Mammary epithelial cell (primary cell): ENCODE measurements at regions not wholly inside any gene's neighbourhood (a gene's known extent, or its start where the extent isn't known, plus 50 kb on each side); places are given as distances from the start of the nearest gene placed in this dataset.

Experiments
- CTCF ChIP-seq, 2 donors: IDR thresholded peaks in 1 of 2; conservative IDR thresholded peaks in 1 of 2; 2 replicates each; pipeline ENCODE4 v1.5.1; 2011 to 2012; ENCODE audit warnings: inconsistent platforms in 2 of 2, low read length in 2 of 2, mild to moderate bottlenecking in 2 of 2, control low read depth in 1 of 2, low read depth in 1 of 2; ENCODE audit not compliant: insufficient read depth in 1 of 2; ENCODE audit errors: extremely low read depth in 1 of 2
- EZH2 ChIP-seq: IDR thresholded peaks from 2 replicates; pipeline ENCODE4 v1.6.1; 2012; ENCODE audit warnings: low read length, inconsistent platforms, borderline replicate concordance

GRCh38 chr2:239704737-239705136, 303.9 kb upstream of the HDAC4 start:
- TF ChIP-seq CTCF (conservative IDR thresholded peaks at IDR 0.05 in 1 of 2, IDR thresholded peaks at IDR 0.05 in 1 of 2; ENCODE audit: extremely low read depth in 1 of 2, insufficient read depth in 1 of 2, low read depth in 1 of 2, low read length in 2 of 2): no peak
- no peak for TF ChIP-seq EZH2
